Pancreas (tissue), 10 donors: ENCODE measurements at regions not wholly inside any gene's neighbourhood (a gene's known extent, or its start where the extent isn't known, plus 50 kb on each side); places are given as distances from the start of the nearest gene placed in this dataset.
"Not testable (repeated sequence)": the region's sequence is repeated elsewhere in the genome, so short reads cannot be mapped to it uniquely, and the experiment has no call there.

Experiments used
- ATAC-seq, 4 donors: fragments of 200-7000 bp; cut with Tn5 transposase; one replicate each; pipeline versions ENCODE4 v1.8.0 to v1.9.1; 2020; ENCODE audit warnings: mild to moderate bottlenecking in 4 of 4, moderate library complexity in 4 of 4
- DNase-seq, 6 donors: peaks; one replicate each; pipeline ENCODE4 v3.0.0-alpha.2; 2020
- FAIRE-seq: peaks from 2 replicates; lab custom pipeline; 2012; peaks lifted over from hg19 to GRCh38; lab: Jason Lieb, UNC
- H3K27ac ChIP-seq, 4 donors: fragments of 200-600 bp; sonication (generic); 1 replicate in 3 of 4; 2 replicates in 1 of 4; pipeline versions ENCODE4 v1.5.0 to v1.8.0; 2020
- H3K27me3 ChIP-seq, 4 donors: fragments of 200-600 bp; one replicate each; pipeline ENCODE4 v1.8.0; 2021
- H3K36me3 ChIP-seq, 3 donors: fragments of 200-600 bp; sonication (generic) in 1 of 3; one replicate each; pipeline versions ENCODE4 v1.5.0 to v1.8.0; 2020 to 2021
- H3K4me1 ChIP-seq, 3 donors: fragments of 200-600 bp; one replicate each; pipeline ENCODE4 v1.8.0; 2021
- H3K4me3 ChIP-seq, 4 donors: fragments of 200-600 bp; sonication (generic) in 2 of 4; one replicate each; pipeline versions ENCODE4 v1.5.0 to v1.8.0; 2020 to 2021
- H3K9me3 ChIP-seq, 4 donors: fragments of 200-600 bp; one replicate each; pipeline ENCODE4 v1.8.0; 2021
- CTCF ChIP-seq, 4 donors: fragments of 200-600 bp; sonication (generic) in 3 of 4; IDR thresholded peaks; one replicate each; pipeline versions ENCODE4 v1.5.0 to v1.8.0; 2021; ENCODE audit warnings: antibody characterized with exemption in 4 of 4
- WGBS, 2 donors: extraction: QIAGEN DNeasy Blood & Tissue Kit; methylation state at CpG; one replicate each; pipeline ENCODE4 v1.1.7; 2013; 5-methylcytosine and 5-hydroxymethylcytosine counted together
- intact Hi-C, 3 donors: fragments of 100-400 bp; cut with DNase I; formaldehyde crosslinking; loops; one replicate each; pipeline versions ENCODE4 v1.11.1 to v1.14.2; 2022
- donor health status: healthy with polysubstance abuse.
- donor health status: DM: no; HTN: no; CAD: no; lungs with moderate emphysema.
- donor health status: DM: no; HTN: no; CAD: no.
- donor health status: control.
- donor health status: control.
- donor health status: Bipolar disorder and iron deficiency.
- donor health status: DM: yes; HTN: yes; CAD: no.
- donor health status: DM: no; HTN: no; CAD: no.
- donor health status: DM: no; HTN: no; CAD: no.
- donor health status: DM: yes; HTN: yes; CAD: no.

- WGBS, 2 donors: 59 to 79% methylated on average over 4 of the region's 4 CpGs
- Histone ChIP-seq H3K4me1 (no peaks in the 10 kb centered on the region), H3K36me3 (no peaks in the 10 kb centered on the region), H3K27me3 (no peaks in the 10 kb centered on the region), H3K4me3 (no peak overlapping the region), H3K9me3 (no peaks in the 10 kb centered on the region), H3K27ac (no peak overlapping the region)
- intact Hi-C loops: no loop called here
- no peak for DNase-seq
- ATAC-seq: no peak
- no peak for FAIRE-seq
- TF ChIP-seq CTCF (IDR thresholded peaks at IDR 0.05): no peak
Measured at GRCh38 chr4:132094017-132094416, 1055.1 kb upstream of the PCDH10 start.

GRCh38 chr4:132097041-132097440 lies 1052.1 kb upstream of the PCDH10 start:
- ATAC-seq (no peak), DNase-seq (no peak), FAIRE-seq (no peak)
- H3K27ac ChIP-seq: no peak overlapping the region
- no peaks in the 10 kb centered on the region for H3K4me1 ChIP-seq
- intact Hi-C loops: no loop called here
- H3K9me3 ChIP-seq: no peaks in the 10 kb centered on the region
- H3K36me3 ChIP-seq: no peaks in the 10 kb centered on the region
- no peaks in the 10 kb centered on the region for H3K27me3 ChIP-seq
- no peak overlapping the region for H3K4me3 ChIP-seq
- TF ChIP-seq CTCF (IDR thresholded peaks at IDR 0.05): no peak

GRCh38 chr4:132101526-132101925 lies 1047.6 kb upstream of the PCDH10 start:
- Histone ChIP-seq H3K4me1 (no peaks in the 10 kb centered on the region), H3K27me3 (no peaks in the 10 kb centered on the region), H3K27ac (no peak overlapping the region), H3K9me3 (no peaks in the 10 kb centered on the region), H3K36me3 (no peaks in the 10 kb centered on the region), H3K4me3 (no peak overlapping the region)
- ATAC-seq (no peak), FAIRE-seq (no peak), DNase-seq (no peak)
- intact Hi-C loops: no loop called here
- no peak for TF ChIP-seq CTCF (IDR thresholded peaks at IDR 0.05)
- 53 to 79% methylated on average over 1 of the region's 1 CpG for WGBS, 2 donors

- Histone ChIP-seq H3K27ac (no peak overlapping the region), H3K27me3 (no peaks in the 10 kb centered on the region), H3K4me1 (no peaks in the 10 kb centered on the region), H3K36me3 (no peaks in the 10 kb centered on the region), H3K9me3 (no peaks in the 10 kb centered on the region), H3K4me3 (no peak overlapping the region)
- no peak for FAIRE-seq
- intact Hi-C loops: no loop called here
- no peak for DNase-seq
- no peak for ATAC-seq
- TF ChIP-seq CTCF (IDR thresholded peaks at IDR 0.05): no peak
Measured at GRCh38 chr4:132108784-132109183, 1040.3 kb upstream of the PCDH10 start.

- intact Hi-C loops: no loop called here
- 0% methylated on average over 1 of the region's 1 CpG for WGBS, 2 donors
- TF ChIP-seq CTCF (IDR thresholded peaks at IDR 0.05): no peak
- H3K36me3 ChIP-seq: no peaks in the 10 kb centered on the region
- no peaks in the 10 kb centered on the region for H3K4me1 ChIP-seq
- no peak overlapping the region for H3K4me3 ChIP-seq
- H3K27ac ChIP-seq: no peak overlapping the region
- ATAC-seq (no peak), DNase-seq (no peak), FAIRE-seq (no peak)
- H3K9me3 ChIP-seq: no peaks in the 10 kb centered on the region
- H3K27me3 ChIP-seq: no peaks in the 10 kb centered on the region
Measured at GRCh38 chr4:132114885-132115284, 1034.2 kb upstream of the PCDH10 start.

GRCh38 chr4:132122741-132123140 lies 1026.4 kb upstream of the PCDH10 start:
- ATAC-seq, FAIRE-seq, H3K27me3 ChIP-seq, H3K9me3 ChIP-seq, H3K27ac ChIP-seq, H3K4me1 ChIP-seq, H3K36me3 ChIP-seq, DNase-seq, H3K4me3 ChIP-seq, intact Hi-C loops: not testable (repeated sequence)
- 56 to 76% methylated on average over 1 of the region's 1 CpG for WGBS, 2 donors
